H9 (cell line): ENCODE measurements at regions not wholly inside any gene's neighbourhood (a gene's known extent, or its start where the extent isn't known, plus 50 kb on each side); places are given as distances from the start of the nearest gene placed in this dataset.

Experiments used
- DNase-seq: peaks from one replicate; pipeline ENCODE4 v3.0.0-alpha.2; 2017
- H2AFZ ChIP-seq: one replicate; pipeline ENCODE4 v1.6.1; 2013; ENCODE audit warnings: mild to moderate bottlenecking, low read length, control low read depth, moderate library complexity
- H2AK5ac ChIP-seq: 2 replicates; pipeline ENCODE4 v1.6.1; 2013; ENCODE audit warnings: low read length, control low read depth, mixed read lengths; ENCODE audit not compliant: insufficient read length
- H2BK120ac ChIP-seq: one replicate; pipeline ENCODE4 v1.6.1; 2013; ENCODE audit warnings: low read depth, mild to moderate bottlenecking, low read length, control low read depth, inconsistent platforms; ENCODE audit not compliant: poor library complexity, severe bottlenecking
- H2BK12ac ChIP-seq: 2 replicates; pipeline ENCODE4 v1.6.1; 2013; ENCODE audit warnings: low read length, control low read depth, mixed read lengths, low read depth; ENCODE audit not compliant: insufficient read length
- H2BK15ac ChIP-seq: 2 replicates; pipeline ENCODE4 v1.6.1; 2013; ENCODE audit warnings: low read depth, low read length, control low read depth
- H2BK20ac ChIP-seq: one replicate; pipeline ENCODE4 v1.6.1; 2013; ENCODE audit warnings: low read depth, mild to moderate bottlenecking, low read length, control low read depth, inconsistent platforms; ENCODE audit not compliant: poor library complexity, severe bottlenecking
- H2BK5ac ChIP-seq: 2 replicates; pipeline ENCODE4 v1.6.1; 2013; ENCODE audit warnings: low read length, control low read depth, mixed read lengths; ENCODE audit not compliant: insufficient read length
- H3K14ac ChIP-seq: 2 replicates; pipeline ENCODE4 v1.6.1; 2013; ENCODE audit warnings: low read length, control low read depth; ENCODE audit not compliant: insufficient read depth
- H3K18ac ChIP-seq: 2 replicates; pipeline ENCODE4 v1.6.1; 2013; ENCODE audit warnings: low read depth, mild to moderate bottlenecking, mixed read lengths, low read length, control low read depth; ENCODE audit not compliant: insufficient read length
- H3K23ac ChIP-seq: 2 replicates; pipeline ENCODE4 v1.6.1; 2013; ENCODE audit warnings: low read length, control low read depth, mixed read lengths, low read depth; ENCODE audit not compliant: insufficient read length
- H3K23me2 ChIP-seq: 2 replicates; pipeline ENCODE4 v1.6.1; 2013; ENCODE audit warnings: low read depth, mild to moderate bottlenecking, mixed read lengths, low read length, control low read depth; ENCODE audit not compliant: insufficient read length, poor library complexity, severe bottlenecking
- H3K27ac ChIP-seq: 2 replicates; pipeline ENCODE4 v1.5.1; 2013; ENCODE audit warnings: low read length, control low read depth, mixed read lengths, low read depth; ENCODE audit not compliant: insufficient read length
- H3K27me3 ChIP-seq: 2 replicates; pipeline ENCODE4 v1.6.1; 2013; ENCODE audit warnings: low read length, control low read depth, inconsistent platforms; ENCODE audit not compliant: insufficient read depth
- H3K4ac ChIP-seq: 2 replicates; pipeline ENCODE4 v1.6.1; 2013; ENCODE audit warnings: low read depth, mild to moderate bottlenecking, control low read depth, inconsistent platforms, low read length, moderate library complexity
- H3K4me1 ChIP-seq: 2 replicates; pipeline ENCODE4 v1.6.1; 2013; ENCODE audit warnings: low read length, control low read depth, inconsistent platforms; ENCODE audit not compliant: insufficient read depth
- H3K4me2 ChIP-seq: 2 replicates; pipeline ENCODE4 v1.6.1; 2013; ENCODE audit warnings: low read length, control low read depth, mixed read lengths; ENCODE audit not compliant: insufficient read length, insufficient read depth
- H3K56ac ChIP-seq: 2 replicates; pipeline ENCODE4 v1.6.1; 2013; ENCODE audit warnings: low read depth, mild to moderate bottlenecking, mixed read lengths, low read length, control low read depth; ENCODE audit not compliant: insufficient read length
- H3K79me1 ChIP-seq: 2 replicates; pipeline ENCODE4 v1.6.1; 2013; ENCODE audit warnings: low read depth, mild to moderate bottlenecking, moderate library complexity, low read length, control low read depth, inconsistent platforms; ENCODE audit not compliant: insufficient read depth, poor library complexity, severe bottlenecking
- H3K79me2 ChIP-seq: 2 replicates; pipeline ENCODE4 v1.6.1; 2013; ENCODE audit warnings: low read length, control low read depth, inconsistent platforms; ENCODE audit not compliant: insufficient read depth
- H3K9ac ChIP-seq: 2 replicates; pipeline ENCODE4 v1.6.1; 2013; ENCODE audit warnings: low read length, control low read depth, mixed read lengths; ENCODE audit not compliant: insufficient read length; ENCODE audit errors: extremely low read depth
- H3K9me3 ChIP-seq: one replicate; pipeline ENCODE4 v1.6.1; 2013; ENCODE audit warnings: low read depth, low read length, inconsistent platforms; ENCODE audit not compliant: control insufficient read depth
- H3T11ph ChIP-seq: one replicate; pipeline ENCODE4 v1.6.1; 2013; ENCODE audit warnings: mild to moderate bottlenecking, low read length, control low read depth, inconsistent platforms
- H4K20me1 ChIP-seq: one replicate; pipeline ENCODE4 v1.6.1; 2013; ENCODE audit not compliant: control insufficient read depth, insufficient read length, insufficient read depth
- H4K5ac ChIP-seq: 2 replicates; pipeline ENCODE4 v1.6.1; 2013; ENCODE audit warnings: low read depth, mild to moderate bottlenecking, mixed read lengths, low read length, control low read depth; ENCODE audit not compliant: insufficient read length
- H4K8ac ChIP-seq: replicated peaks from 2 replicates; pipeline ENCODE4 v1.6.1; 2013; ENCODE audit warnings: low read length, control low read depth, mixed read lengths, low read depth; ENCODE audit not compliant: insufficient read length
- H4K91ac ChIP-seq: 2 replicates; pipeline ENCODE4 v1.6.1; 2013; ENCODE audit warnings: low read depth, mild to moderate bottlenecking, moderate library complexity, mixed read lengths, low read length, control low read depth; ENCODE audit not compliant: insufficient read length
- H3K27ac Mint-ChIP-seq, 3 experiments: 2 replicates in 2 of 3; 3 replicates in 1 of 3; pipeline ENCODE4 v1.8.0; 2020 to 2021; ENCODE audit warnings: mixed read lengths in 3 of 3, mild to moderate bottlenecking in 1 of 3, moderate library complexity in 1 of 3
- H3K27me3 Mint-ChIP-seq: 2 replicates; pipeline ENCODE4 v1.8.0; 2021; ENCODE audit warnings: low read depth, mild to moderate bottlenecking, moderate library complexity, mixed read lengths
- H3K36me3 Mint-ChIP-seq, 3 experiments: 2 replicates in 2 of 3; 3 replicates in 1 of 3; pipeline ENCODE4 v1.8.0; 2020 to 2021; ENCODE audit warnings: low read depth in 3 of 3, mixed read lengths in 3 of 3; ENCODE audit not compliant: insufficient read depth in 1 of 3
- H3K4me1 Mint-ChIP-seq, 2 experiments: 2 replicates each; pipeline ENCODE4 v1.8.0; 2020; ENCODE audit warnings: mixed read lengths in 2 of 2
- H3K4me3 Mint-ChIP-seq, 2 experiments: 2 replicates in 1 of 2; 3 replicates in 1 of 2; pipeline ENCODE4 v1.8.0; 2020 to 2021; ENCODE audit warnings: mild to moderate bottlenecking in 2 of 2, mixed read lengths in 2 of 2, moderate library complexity in 1 of 2
- H3K9me3 Mint-ChIP-seq, 2 experiments: 2 replicates in 1 of 2; 3 replicates in 1 of 2; pipeline ENCODE4 v1.8.0; 2020; ENCODE audit warnings: mild to moderate bottlenecking in 2 of 2, mixed read lengths in 2 of 2, moderate library complexity in 1 of 2
- WGBS: extraction: QIAGEN DNeasy Blood & Tissue Kit; methylation state at CpG from one replicate; pipeline ENCODE4 v1.1.7; 2013; ENCODE audit warnings: missing lambda C conversion rate, low lambda C conversion rate, mixed read lengths; ENCODE audit not compliant: insufficient read length; ENCODE audit errors: extremely low coverage; 5-methylcytosine and 5-hydroxymethylcytosine counted together
- TF ChIP-seq, protein P1 (sequence below): fragments of 200-600 bp; sonication (generic); conservative IDR thresholded peaks from 3 replicates; pipeline ENCODE4 v1.8.0; 2021; ENCODE audit warnings: antibody characterized with exemption, mild to moderate bottlenecking

DNA sequence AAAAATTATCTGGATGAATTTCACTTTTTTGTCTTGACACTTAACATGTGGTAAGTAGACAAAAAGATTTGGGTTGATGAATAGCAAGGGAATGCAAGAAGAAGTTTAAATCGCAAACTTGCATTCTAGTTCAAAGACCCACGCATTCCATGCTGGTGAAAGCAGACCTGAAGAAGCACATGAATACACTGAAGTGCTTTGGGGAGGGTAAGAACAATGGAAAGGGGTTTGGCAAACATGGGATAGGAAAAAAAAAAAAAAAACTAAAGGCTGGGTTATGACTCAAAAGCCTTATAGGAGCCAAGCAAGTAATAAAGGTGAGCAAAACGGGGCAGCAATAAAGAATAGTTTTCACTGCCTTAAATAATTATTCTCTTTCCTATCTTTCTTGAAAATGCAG is 450.2 kb downstream of the LMO4 start:
- no peak overlapping the region for H3K14ac ChIP-seq
- Mint-ChIP-seq H3K27me3 (no peaks in the 10 kb centered on the region), H3K36me3 (no peaks in the 10 kb centered on the region; a peak in 2 of 7 replicates), H3K27ac (peak overlapping the region in 1 of 3 experiments; percentile 65; a peak in 1 of 7 replicates), H3K4me3 (no peak overlapping the region), H3K9me3 (no peaks in the 10 kb centered on the region; a peak in 1 of 5 replicates), H3K4me1 (peaks cover 4 to 6% of the 10 kb centered on the region in 2 experiments; a peak in 1 of 4 replicates)
- H2AFZ ChIP-seq = no peak overlapping the region
- no peaks in the 10 kb centered on the region for H3K9me3 ChIP-seq
- no peak for DNase-seq
- H3T11ph ChIP-seq = no peak overlapping the region
- no peaks in the 10 kb centered on the region for H3K23me2 ChIP-seq
- H3K27ac ChIP-seq = no peak overlapping the region
- no peak overlapping the region for H3K4me2 ChIP-seq
- no peak overlapping the region for H3K18ac ChIP-seq
- H3K23ac ChIP-seq = no peak overlapping the region
- H2AK5ac ChIP-seq = no peak overlapping the region
- H4K5ac ChIP-seq = no peak overlapping the region
- H4K91ac ChIP-seq = no peak overlapping the region
- no peak overlapping the region for H2BK15ac ChIP-seq
- no peaks in the 10 kb centered on the region for H3K27me3 ChIP-seq
- no peak overlapping the region for H4K8ac ChIP-seq
- H2BK20ac ChIP-seq = no peak overlapping the region
- H2BK5ac ChIP-seq = no peak overlapping the region
- TF ChIP-seq, protein P1, sequence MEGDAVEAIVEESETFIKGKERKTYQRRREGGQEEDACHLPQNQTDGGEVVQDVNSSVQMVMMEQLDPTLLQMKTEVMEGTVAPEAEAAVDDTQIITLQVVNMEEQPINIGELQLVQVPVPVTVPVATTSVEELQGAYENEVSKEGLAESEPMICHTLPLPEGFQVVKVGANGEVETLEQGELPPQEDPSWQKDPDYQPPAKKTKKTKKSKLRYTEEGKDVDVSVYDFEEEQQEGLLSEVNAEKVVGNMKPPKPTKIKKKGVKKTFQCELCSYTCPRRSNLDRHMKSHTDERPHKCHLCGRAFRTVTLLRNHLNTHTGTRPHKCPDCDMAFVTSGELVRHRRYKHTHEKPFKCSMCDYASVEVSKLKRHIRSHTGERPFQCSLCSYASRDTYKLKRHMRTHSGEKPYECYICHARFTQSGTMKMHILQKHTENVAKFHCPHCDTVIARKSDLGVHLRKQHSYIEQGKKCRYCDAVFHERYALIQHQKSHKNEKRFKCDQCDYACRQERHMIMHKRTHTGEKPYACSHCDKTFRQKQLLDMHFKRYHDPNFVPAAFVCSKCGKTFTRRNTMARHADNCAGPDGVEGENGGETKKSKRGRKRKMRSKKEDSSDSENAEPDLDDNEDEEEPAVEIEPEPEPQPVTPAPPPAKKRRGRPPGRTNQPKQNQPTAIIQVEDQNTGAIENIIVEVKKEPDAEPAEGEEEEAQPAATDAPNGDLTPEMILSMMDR = no peak
- no peak overlapping the region for H3K56ac ChIP-seq
- H2BK12ac ChIP-seq = no peak overlapping the region
- no peak overlapping the region for H3K9ac ChIP-seq
- no peaks in the 10 kb centered on the region for H3K79me1 ChIP-seq
- no peaks in the 10 kb centered on the region for H3K4me1 ChIP-seq
- no peak overlapping the region for H2BK120ac ChIP-seq
- WGBS = no CpG with 5 or more reads among the region's 3 CpGs
- H3K79me2 ChIP-seq = no peaks in the 10 kb centered on the region
- no peak overlapping the region for H3K4ac ChIP-seq
- H4K20me1 ChIP-seq = no peaks in the 10 kb centered on the region
